ENCODE measurements at regions not wholly inside any gene's neighbourhood (a gene's known extent, or its start where the extent isn't known, plus 50 kb on each side); places are given as distances from the start of the nearest gene placed in this dataset.

DNA sequence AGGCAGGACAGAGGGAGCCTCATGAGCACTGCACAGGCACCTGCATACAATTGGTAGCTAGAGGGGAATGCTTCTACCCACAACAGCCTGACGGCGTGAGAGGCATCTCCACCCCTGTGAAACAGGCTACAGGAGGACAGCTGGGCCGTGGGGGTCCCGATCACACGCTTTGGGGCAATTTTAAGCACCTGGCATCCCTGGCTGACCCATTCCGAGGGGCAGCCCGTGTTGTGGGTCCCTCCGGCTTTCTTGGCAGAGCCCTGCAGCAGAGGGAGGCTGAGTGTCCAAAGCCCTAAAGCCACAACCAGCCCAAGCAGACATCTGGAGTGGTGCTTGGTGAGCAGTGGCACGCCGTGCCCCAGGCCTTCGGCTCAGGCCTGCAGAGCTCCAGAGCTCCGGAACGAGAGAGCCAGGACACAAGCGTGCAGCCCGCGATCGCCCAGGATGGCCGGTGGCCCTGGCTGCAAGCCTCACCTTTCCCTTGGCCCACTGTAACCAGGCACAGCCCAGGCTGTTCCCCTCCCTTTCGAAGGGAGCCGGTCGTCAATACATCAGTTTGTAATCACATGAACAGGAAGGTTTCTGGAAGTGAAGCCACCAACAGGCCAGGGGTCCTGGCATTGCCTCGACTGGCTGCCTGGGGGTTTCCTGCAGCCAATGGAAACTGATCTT, 81.4 kb downstream of the DLL1 start:
- TF ChIP-seq CTCF (IDR thresholded peaks at IDR 0.05; ENCODE audit: low read depth, low read length) (no peak), POLR2A (IDR thresholded peaks at IDR 0.05; ENCODE audit: extremely low read depth, insufficient read length) (no peak), MYC (IDR thresholded peaks at IDR 0.05; ENCODE audit: low read depth, low read length) (no peak), MAX (IDR thresholded peaks at IDR 0.05; ENCODE audit: low read depth, low read length) (no peak)
